HFFc6 (cell line): ENCODE measurements at regions not wholly inside any gene's neighbourhood (a gene's known extent, or its start where the extent isn't known, plus 50 kb on each side); places are given as distances from the start of the nearest gene placed in this dataset.

Source experiments
- DNase-seq: peaks from one replicate; pipeline ENCODE4 v3.0.0-alpha.2; 2018
- H3K27ac Mint-ChIP-seq: 2 replicates; pipeline ENCODE4 v1.8.0; 2020; ENCODE audit warnings: mild to moderate bottlenecking, mixed read lengths
- H3K27me3 Mint-ChIP-seq: 2 replicates; pipeline ENCODE4 v1.8.0; 2021; ENCODE audit warnings: mild to moderate bottlenecking, moderate library complexity, mixed read lengths; ENCODE audit not compliant: insufficient read depth
- H3K36me3 Mint-ChIP-seq: 2 replicates; pipeline ENCODE4 v1.8.0; 2021; ENCODE audit warnings: low read depth, mixed read lengths
- H3K4me1 Mint-ChIP-seq: 2 replicates; pipeline ENCODE4 v1.8.0; 2020; ENCODE audit warnings: low read depth, mixed read lengths
- H3K4me3 Mint-ChIP-seq: 2 replicates; pipeline ENCODE4 v1.8.0; 2020; ENCODE audit warnings: mild to moderate bottlenecking, moderate library complexity, mixed read lengths
- H3K9me3 Mint-ChIP-seq: 2 replicates; pipeline ENCODE4 v1.8.0; 2020; ENCODE audit warnings: mild to moderate bottlenecking, mixed read lengths
- CTCF ChIP-seq: fragments of 200-600 bp; sonication (generic); IDR thresholded peaks from 2 replicates; pipeline ENCODE4 v1.5.0; 2021; ENCODE audit warnings: antibody characterized with exemption, mild to moderate bottlenecking

GRCh38 chr6:122524056-122524455 lies 52.4 kb upstream of the SERINC1 start:
- H3K4me1 Mint-ChIP-seq = no peaks in the 10 kb centered on the region
- H3K27ac Mint-ChIP-seq = no peak overlapping the region
- H3K27me3 Mint-ChIP-seq = peaks cover 5% of the 10 kb centered on the region; the same call in 1 of the 2 replicates
- TF ChIP-seq CTCF = no peak
- peaks cover 5% of the 10 kb centered on the region; the same call in 1 of the 2 replicates for H3K9me3 Mint-ChIP-seq
- no peak for DNase-seq
- no peak overlapping the region for H3K4me3 Mint-ChIP-seq
- H3K36me3 Mint-ChIP-seq = no peaks in the 10 kb centered on the region

- H3K9me3 Mint-ChIP-seq = no peaks in the 10 kb centered on the region
- H3K36me3 Mint-ChIP-seq = no peaks in the 10 kb centered on the region
- no peak overlapping the region for H3K4me3 Mint-ChIP-seq
- DNase-seq = peak; percentile 59
- peak; percentile 86 for TF ChIP-seq CTCF
- H3K27me3 Mint-ChIP-seq = peaks cover 5% of the 10 kb centered on the region; the same call in 1 of the 2 replicates
- H3K27ac Mint-ChIP-seq = no peak overlapping the region
- H3K4me1 Mint-ChIP-seq = no peaks in the 10 kb centered on the region
These were observed 58.9 kb upstream of the SERINC1 start for GRCh38 chr6:122530440-122531046.

- no peaks in the 10 kb centered on the region for H3K36me3 Mint-ChIP-seq
- no peaks in the 10 kb centered on the region; the same call in 1 of the 2 replicates for H3K9me3 Mint-ChIP-seq
- H3K27me3 Mint-ChIP-seq = no peaks in the 10 kb centered on the region; the same call in 1 of the 2 replicates
- DNase-seq = no peak
- no peak for TF ChIP-seq CTCF
- no peak overlapping the region for H3K4me3 Mint-ChIP-seq
- H3K4me1 Mint-ChIP-seq = no peaks in the 10 kb centered on the region
- H3K27ac Mint-ChIP-seq = no peak overlapping the region
These were observed 61.9 kb upstream of the PKIB start for GRCh38 chr6:122548281-122548680.

- Mint-ChIP-seq H3K27ac (no peak overlapping the region), H3K4me1 (no peaks in the 10 kb centered on the region), H3K36me3 (no peaks in the 10 kb centered on the region), H3K27me3 (no peaks in the 10 kb centered on the region; the same call in 1 of the 2 replicates), H3K4me3 (no peak overlapping the region), H3K9me3 (peaks cover 5% of the 10 kb centered on the region; the same call in 1 of the 2 replicates)
- DNase-seq = no peak
- TF ChIP-seq CTCF = no peak
These were observed 61.4 kb upstream of the PKIB start for GRCh38 chr6:122548820-122549219.

- H3K4me1 Mint-ChIP-seq = no peaks in the 10 kb centered on the region
- TF ChIP-seq CTCF = no peak
- DNase-seq = no peak
- H3K9me3 Mint-ChIP-seq = peaks cover 5% of the 10 kb centered on the region
- H3K27ac Mint-ChIP-seq = no peak overlapping the region
- H3K27me3 Mint-ChIP-seq = no peaks in the 10 kb centered on the region; the same call in 1 of the 2 replicates
- no peaks in the 10 kb centered on the region for H3K36me3 Mint-ChIP-seq
- no peak overlapping the region for H3K4me3 Mint-ChIP-seq
These were observed 56.5 kb upstream of the PKIB start for GRCh38 chr6:122553697-122554096.
